ENCODE measurements at regions not wholly inside any gene's neighbourhood (a gene's known extent, or its start where the extent isn't known, plus 50 kb on each side); places are given as distances from the start of the nearest gene placed in this dataset.

DNA sequence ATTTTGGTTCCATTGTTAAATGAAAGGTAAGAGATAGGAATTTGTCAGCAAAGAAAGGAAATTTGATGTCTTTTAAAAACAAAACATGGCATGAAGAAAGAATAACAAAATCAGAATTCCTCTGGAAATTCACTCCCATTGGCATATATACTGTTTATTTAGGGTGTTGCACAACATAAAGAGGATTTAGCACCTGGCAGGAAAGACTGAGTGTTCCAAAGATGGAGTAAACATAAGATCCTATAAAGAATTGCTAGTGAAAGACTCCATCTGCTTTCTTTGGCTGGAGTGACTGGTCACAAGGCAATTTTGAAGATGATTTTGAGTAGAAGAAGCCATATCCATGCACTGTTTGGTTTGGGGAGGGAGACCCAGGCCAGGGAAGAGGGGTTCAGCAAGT, 62.4 kb downstream of the CD24 start:
- TF ChIP-seq CTCF (conservative IDR thresholded peaks at IDR 0.05), result no peak
- no peak for TF ChIP-seq EZH2 (IDR thresholded peaks at IDR 0.05; ENCODE audit: low read depth)

All from PC-9 (cell line).